Choroid plexus epithelial cell (primary cell): ENCODE measurements at regions not wholly inside any gene's neighbourhood (a gene's known extent, or its start where the extent isn't known, plus 50 kb on each side); places are given as distances from the start of the nearest gene placed in this dataset.

ENCODE experiments used
- DNase-seq: peaks from one replicate; pipeline ENCODE4 v3.0.0-alpha.2; 2010; ENCODE audit warnings: low read depth
- H3K4me3 ChIP-seq: 2 replicates; pipeline ENCODE4 v1.5.1; 2011; ENCODE audit warnings: low read depth, mild to moderate bottlenecking, control low read depth, low read length, moderate library complexity
- CTCF ChIP-seq: conservative IDR thresholded peaks from 2 replicates; pipeline ENCODE4 v1.5.1; 2011; ENCODE audit warnings: low read depth, mild to moderate bottlenecking, control low read depth, inconsistent platforms, low read length, moderate library complexity

GRCh38 chr5:158079097-158079496 lies 220.2 kb upstream of the CLINT1 start:
- H3K4me3 ChIP-seq = no peak overlapping the region
- no peak for DNase-seq
- no peak for TF ChIP-seq CTCF

- peak; percentile 84 for DNase-seq
- peak overlapping the region; percentile 50 for H3K4me3 ChIP-seq
- TF ChIP-seq CTCF = peak; percentile 95
Measured at GRCh38 chr5:158074992-158075769, 216.2 kb upstream of the CLINT1 start.

GRCh38 chr5:158074597-158074991 lies 215.6 kb upstream of the CLINT1 start:
- DNase-seq = no peak
- H3K4me3 ChIP-seq = no peak overlapping the region
- TF ChIP-seq CTCF = no peak

- DNase-seq = no peak
Measured at GRCh38 chr5:158070859-158071258, 211.9 kb upstream of the CLINT1 start.

GRCh38 chr5:158069838-158070237 lies 210.9 kb upstream of the CLINT1 start:
- no peak for DNase-seq
- no peak overlapping the region for H3K4me3 ChIP-seq
- no peak for TF ChIP-seq CTCF

More at GRCh38 chr5:158070859-158071258, 211.9 kb upstream of the CLINT1 start:
- TF ChIP-seq CTCF = no peak
- H3K4me3 ChIP-seq = no peak overlapping the region

GRCh38 chr5:158068964-158069363 lies 210.0 kb upstream of the CLINT1 start:
- no peak for TF ChIP-seq CTCF
- no peak for DNase-seq
- H3K4me3 ChIP-seq = no peak overlapping the region

- H3K4me3 ChIP-seq = no peak overlapping the region
- no peak for DNase-seq
- TF ChIP-seq CTCF = no peak
Measured at GRCh38 chr5:158066076-158066475, 207.1 kb upstream of the CLINT1 start.
